HG03469 (cell line): ENCODE measurements at regions not wholly inside any gene's neighbourhood (a gene's known extent, or its start where the extent isn't known, plus 50 kb on each side); places are given as distances from the start of the nearest gene placed in this dataset.

Experiments
- ATAC-seq: cut with Tn5 transposase; IDR thresholded peaks from one replicate; pipeline ENCODE4 v1.9.1; 2021; ENCODE audit warnings: mild to moderate bottlenecking, moderate library complexity, moderate number of reproducible peaks; ENCODE audit not compliant: unreplicated experiment

- no peak for ATAC-seq
Measured at GRCh38 chr16:86663685-86664521, 85.6 kb downstream of the FOXL1 start.

DNA sequence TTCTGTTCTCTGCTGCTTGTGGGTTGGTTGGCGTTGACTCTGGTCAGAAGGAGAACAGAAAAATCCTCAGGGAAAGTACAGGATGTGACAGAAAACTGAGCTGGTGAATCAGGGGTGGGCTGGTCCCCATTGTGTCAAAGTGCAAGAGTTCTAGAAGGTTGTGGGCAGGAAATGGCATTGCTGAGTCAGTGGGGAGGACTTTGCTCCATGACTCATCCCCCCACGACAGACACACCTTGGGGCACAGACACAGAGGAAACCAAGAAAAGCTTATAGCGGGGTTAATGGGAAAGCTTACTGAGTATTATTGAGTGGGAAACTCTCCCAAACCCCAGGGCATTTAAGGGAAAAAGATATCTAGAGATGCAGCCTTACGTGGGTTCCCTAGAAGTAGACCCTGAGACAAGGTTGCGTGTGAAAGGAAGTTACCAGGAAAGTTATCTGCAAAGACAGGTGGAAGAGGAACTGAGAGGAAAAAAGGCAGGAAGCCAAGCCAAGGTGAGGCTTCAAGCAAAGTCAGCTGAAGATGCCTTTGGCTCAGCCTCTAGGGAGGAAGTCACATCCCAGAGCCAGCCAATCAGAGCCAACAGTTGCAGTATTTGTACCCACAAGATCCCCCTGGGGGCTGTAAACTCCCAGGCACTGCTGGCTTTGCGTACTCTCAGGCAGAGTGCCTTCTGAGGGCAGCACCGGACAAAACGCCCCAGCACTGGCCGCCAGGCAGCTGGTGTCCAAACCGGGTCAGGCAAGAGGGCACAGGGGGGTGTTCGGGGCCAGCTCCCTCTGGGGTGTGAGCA, 86.4 kb downstream of the FOXL1 start:
- no peak for ATAC-seq

DNA sequence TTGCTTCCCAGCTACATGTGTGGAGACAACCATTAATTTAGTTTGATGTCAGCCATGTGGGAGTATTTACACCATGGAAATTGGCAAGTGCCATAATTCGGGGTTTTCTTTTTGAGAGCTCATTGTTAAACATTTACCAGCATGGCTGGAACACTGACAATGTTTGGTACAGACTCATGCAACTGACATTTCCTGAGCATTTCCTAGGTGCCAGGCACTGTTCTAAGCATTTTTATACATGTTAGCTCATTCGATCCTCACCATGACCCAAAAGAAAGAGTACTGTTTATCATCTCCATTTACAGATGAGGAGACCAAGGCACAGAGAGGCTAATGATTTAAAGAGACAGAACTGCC, 86.9 kb downstream of the FOXL1 start:
- ATAC-seq = no peak

GRCh38 chr16:86665929-86666328, 87.6 kb downstream of the FOXL1 start:
- ATAC-seq = no peak

- ATAC-seq = no peak
Measured at GRCh38 chr16:86667035-86667434, 88.7 kb downstream of the FOXL1 start.

- ATAC-seq = no peak
Measured at GRCh38 chr16:86668136-86668910, 90.0 kb downstream of the FOXL1 start.

DNA sequence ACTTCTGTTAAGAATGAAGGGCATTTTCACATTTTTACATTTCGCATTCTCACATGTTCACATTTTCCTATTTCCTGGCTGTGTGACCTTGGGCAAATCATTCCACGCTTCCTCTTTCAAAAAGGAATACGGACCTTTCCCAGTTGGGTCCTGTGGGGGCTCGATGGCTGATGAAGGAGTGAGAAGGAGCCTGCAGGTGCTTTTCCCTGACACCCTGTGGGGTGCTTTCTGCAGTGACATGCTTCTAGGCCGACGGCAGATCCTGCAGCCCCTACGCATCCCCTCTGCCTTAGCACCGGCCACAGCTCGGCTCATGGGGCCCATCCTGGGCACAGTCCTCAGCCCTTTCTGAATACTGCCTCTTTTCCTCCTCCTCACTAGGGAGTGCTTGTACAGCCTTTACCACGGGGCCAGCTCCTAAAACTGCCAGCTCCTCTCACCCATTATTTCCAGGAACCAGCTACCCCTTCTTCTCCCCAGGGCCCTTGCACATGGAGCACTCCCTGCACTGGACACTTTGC, 91.0 kb downstream of the FOXL1 start:
- ATAC-seq = no peak

DNA sequence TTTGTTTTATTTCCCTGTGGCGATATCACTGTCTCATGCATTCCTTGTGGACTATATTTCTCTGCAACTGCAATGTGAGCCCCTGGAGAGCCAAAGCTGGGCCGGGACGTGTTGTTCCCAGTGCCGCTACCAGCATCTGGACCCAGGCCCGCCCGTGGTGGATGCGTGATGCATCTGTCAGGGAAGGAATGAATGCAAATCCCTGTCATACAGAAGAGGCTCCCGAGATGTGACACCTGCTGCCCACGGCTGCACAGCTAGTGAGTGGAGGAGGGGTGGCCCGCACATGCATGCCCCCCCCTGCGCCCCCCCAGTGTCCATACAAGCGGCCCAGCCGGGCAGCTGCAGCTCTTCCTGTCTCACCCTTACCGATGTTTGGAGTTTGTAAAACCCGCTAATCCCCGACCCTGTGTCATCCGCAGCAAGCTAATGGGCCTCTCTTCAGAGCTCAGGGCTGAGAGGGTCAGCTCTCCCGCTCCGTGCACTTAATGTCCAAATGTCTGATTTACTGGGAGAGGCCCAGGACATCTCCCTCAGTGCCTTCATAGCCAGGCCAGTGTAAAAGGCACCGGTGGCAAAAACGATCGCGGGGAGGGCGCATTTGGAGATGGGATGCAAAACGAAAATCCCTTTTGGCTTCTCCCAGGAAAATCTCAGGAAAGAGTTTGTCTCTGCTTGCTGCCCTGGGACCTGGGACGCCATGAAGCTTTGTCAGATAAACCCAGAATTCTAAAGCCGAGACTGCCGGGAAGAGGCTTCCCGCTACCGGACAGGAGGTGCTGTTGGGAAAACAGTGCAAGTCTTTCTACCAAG, 91.8 kb downstream of the FOXL1 start:
- ATAC-seq = no peak

- no peak for ATAC-seq
Measured at GRCh38 chr16:86670750-86671234, 92.4 kb downstream of the FOXL1 start.

DNA sequence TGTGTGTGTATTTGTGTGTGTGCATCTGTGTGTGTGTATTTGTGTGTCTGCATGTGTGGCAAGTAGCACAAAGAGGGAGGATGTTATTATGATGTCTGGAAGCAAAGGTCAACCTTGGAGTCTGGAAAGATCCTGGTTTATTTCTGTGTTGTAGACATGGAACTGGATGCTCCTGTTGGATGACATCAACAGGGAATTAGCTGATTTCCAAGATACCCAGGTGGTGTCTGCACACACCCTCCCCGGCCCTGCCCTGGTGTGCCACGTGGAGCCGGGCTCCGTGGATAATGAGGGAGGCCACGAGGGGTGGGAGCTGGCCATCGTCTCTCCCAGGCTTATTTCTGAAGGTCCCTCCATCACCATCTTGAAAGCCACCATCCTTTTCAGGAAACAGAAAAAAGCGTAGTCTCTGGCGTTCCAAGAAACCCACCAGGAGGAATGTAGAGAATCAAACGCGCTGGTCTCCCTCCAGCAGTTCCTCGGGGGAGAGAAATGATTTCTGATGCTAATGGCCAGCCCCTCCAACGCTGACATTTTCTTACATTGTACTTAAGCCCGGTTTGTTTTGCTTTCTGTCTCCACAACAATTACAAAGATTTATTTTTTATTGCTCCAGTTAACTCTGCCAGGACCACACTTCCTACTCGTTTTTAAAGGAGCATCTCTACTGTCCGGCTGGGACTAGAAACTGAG, 93.3 kb downstream of the FOXL1 start:
- no peak for ATAC-seq

DNA sequence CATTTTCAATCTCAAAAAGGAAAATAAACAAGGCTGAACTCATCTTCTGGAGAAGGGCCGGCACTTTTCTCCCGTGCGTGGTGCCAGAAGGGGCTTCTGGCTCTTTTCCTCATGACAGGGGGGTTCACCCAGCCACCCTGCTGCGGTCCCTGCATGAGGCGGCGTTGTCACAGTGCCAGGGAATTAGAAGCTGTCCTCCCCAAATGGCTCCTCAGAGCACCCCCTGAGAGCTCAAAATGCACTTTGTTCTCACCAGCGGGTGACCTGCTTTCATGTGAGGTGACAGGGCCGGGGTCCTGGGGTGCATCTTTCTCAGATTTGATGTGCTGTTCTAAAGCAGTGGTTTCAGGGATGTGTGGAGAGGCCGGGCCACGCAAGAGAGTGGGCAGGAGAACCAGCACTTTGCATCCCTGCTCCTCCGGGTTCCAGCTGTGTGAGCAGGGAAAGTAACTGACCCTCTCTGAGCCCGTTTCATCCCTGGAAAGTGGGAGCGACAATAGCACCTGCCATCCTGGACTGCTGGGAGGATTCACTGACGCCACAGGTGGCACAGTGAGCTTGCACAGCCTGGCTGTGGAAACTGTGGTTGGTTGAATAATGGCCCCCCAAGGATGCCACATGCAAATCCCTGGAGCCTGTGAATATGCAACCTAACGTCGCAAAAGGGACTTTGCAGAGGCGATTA, 94.0 kb downstream of the FOXL1 start:
- ATAC-seq = no peak

- no peak for ATAC-seq
Measured at GRCh38 chr16:86673090-86673955, 95.0 kb downstream of the FOXL1 start.

DNA sequence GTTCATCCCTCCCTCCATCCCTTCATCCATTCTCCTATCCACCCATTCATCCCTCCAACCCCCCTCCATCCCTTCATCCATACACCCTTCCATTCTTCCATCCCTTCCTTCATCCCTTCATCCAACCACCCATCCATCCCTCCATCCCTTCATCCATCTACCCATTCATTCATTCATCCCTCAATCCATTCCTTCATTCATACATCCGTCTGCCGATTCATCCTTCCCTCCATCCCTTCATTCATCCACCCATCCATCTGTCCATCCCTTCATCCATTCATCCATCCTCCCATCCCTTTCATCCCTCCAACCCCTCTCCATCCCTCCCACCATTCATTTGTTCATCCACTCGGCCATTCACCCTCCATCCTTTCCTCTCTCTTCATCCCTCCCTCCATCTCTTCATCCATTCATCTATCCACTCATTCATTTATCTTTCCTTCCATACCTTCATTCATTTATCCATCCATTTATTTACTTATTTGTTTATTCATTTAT, 95.7 kb downstream of the FOXL1 start:
- ATAC-seq = no peak

GRCh38 chr16:86676254-86676670, 97.9 kb downstream of the FOXL1 start:
- no peak for ATAC-seq

DNA sequence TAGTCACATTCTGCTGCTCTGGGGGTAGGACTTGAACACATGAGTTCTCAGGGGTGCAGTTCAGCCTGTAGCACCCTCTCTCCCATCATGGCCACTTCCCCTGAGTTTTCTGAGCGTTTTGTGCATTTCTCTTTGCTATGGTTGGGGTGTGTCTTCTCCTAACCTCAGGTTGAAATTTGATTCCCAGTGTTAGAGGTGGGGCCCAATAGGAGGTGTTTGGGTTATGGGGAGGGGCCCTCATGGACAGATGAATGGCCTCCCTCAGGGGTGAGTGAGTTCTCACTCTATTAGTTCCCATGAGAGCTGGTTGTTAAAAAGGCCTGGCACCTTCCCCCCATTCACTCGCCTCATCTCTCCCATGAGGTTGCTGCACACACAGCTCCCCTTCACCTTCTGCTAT, 101.1 kb downstream of the FOXL1 start:
- ATAC-seq = no peak

GRCh38 chr16:86680162-86680561, 101.8 kb downstream of the FOXL1 start:
- no peak for ATAC-seq

DNA sequence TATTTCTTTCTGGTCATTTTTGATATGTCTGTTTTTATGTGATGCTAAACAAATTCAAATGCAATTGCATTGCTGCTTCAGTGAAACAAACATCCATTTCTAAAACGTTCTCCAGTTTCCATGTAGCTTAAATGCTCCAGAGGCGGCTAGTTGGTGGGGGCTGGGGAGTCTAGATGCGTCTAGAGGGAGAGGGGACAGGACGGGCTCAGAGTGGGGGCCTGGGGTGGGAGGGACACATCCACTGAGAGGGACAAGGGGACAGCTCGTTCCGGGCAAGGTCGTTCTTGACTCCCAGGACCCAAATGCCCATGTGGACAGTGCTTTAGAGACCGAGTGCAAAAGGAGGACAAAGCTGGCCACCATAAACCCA, 102.3 kb downstream of the FOXL1 start:
- ATAC-seq = no peak
